Fibroblast of the aortic adventitia (primary cell): ENCODE measurements at regions not wholly inside any gene's neighbourhood (a gene's known extent, or its start where the extent isn't known, plus 50 kb on each side); places are given as distances from the start of the nearest gene placed in this dataset.

Experiments used
- DNase-seq: peaks from one replicate; pipeline ENCODE4 v3.0.0-alpha.2; 2010; ENCODE audit warnings: low read depth
- H3K4me3 ChIP-seq: 2 replicates; pipeline ENCODE4 v1.5.1; 2011; ENCODE audit warnings: low read depth, mild to moderate bottlenecking, control low read depth, low read length, moderate library complexity
- CTCF ChIP-seq: IDR thresholded peaks from 2 replicates; pipeline ENCODE4 v1.5.1; 2011; ENCODE audit warnings: mild to moderate bottlenecking, low read length, control low read depth, inconsistent platforms; ENCODE audit not compliant: insufficient read depth

- no peak overlapping the region for H3K4me3 ChIP-seq
- DNase-seq: no peak
- TF ChIP-seq CTCF: no peak
Observed at GRCh38 chr13:104286566-104287290, 1220.5 kb upstream of the SLC10A2 start.

GRCh38 chr13:104281910-104282309 lies 1215.7 kb upstream of the SLC10A2 start:
- H3K4me3 ChIP-seq: no peak overlapping the region
- no peak for TF ChIP-seq CTCF
- DNase-seq: no peak

GRCh38 chr13:104270731-104271130 lies 1204.5 kb upstream of the SLC10A2 start:
- TF ChIP-seq CTCF: no peak
- DNase-seq: no peak
- no peak overlapping the region for H3K4me3 ChIP-seq

- H3K4me3 ChIP-seq: no peak overlapping the region
- no peak for TF ChIP-seq CTCF
- no peak for DNase-seq
Observed at GRCh38 chr13:104267206-104267811, 1201.1 kb upstream of the SLC10A2 start.

GRCh38 chr13:104256701-104257100 lies 1190.5 kb upstream of the SLC10A2 start:
- TF ChIP-seq CTCF: no peak
- no peak for DNase-seq
- no peak overlapping the region for H3K4me3 ChIP-seq

- DNase-seq: no peak
- H3K4me3 ChIP-seq: no peak overlapping the region
- no peak for TF ChIP-seq CTCF
Observed at GRCh38 chr13:104253063-104253680, 1187.0 kb upstream of the SLC10A2 start.
